ENCODE measurements at regions not wholly inside any gene's neighbourhood (a gene's known extent, or its start where the extent isn't known, plus 50 kb on each side); places are given as distances from the start of the nearest gene placed in this dataset.

DNA sequence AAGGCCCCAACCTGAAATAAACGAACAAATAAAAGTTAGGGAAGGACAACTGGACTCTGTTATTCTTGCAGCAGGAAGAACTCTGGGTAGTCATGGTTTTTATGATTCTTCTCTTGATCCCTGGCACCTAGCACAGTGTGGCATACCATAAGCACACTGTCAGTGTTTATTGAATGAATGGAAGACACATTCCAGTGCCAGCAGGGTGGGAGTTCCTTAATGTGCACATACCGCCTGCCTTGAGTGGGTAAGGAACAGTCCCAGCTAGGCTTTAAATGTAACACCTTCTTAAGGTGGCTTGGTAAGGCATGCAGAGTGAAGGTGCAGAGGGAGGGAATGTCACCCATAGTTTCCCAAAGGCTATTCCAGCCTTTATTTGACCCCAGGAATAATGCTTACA is 162.9 kb upstream of the CEP162 start:
- ChIA-PET POLR2A (no interaction called here), CTCF (interaction anchor here (0.6 kb wide), 1 partner anchor 1189 kb away, joined by 3 read pairs; no protein-coding TSS in a partner anchor)
- DNase-seq (ENCODE audit: extremely low spot score): no peak
- TF ChIP-seq FOXK2 (IDR thresholded peaks at IDR 0.05) (no peak), L3MBTL2 (conservative IDR thresholded peaks at IDR 0.05) (no peak), LEF1 (IDR thresholded peaks at IDR 0.05; ENCODE audit: borderline replicate concordance) (no peak), NFRKB (IDR thresholded peaks at IDR 0.05) (no peak), ARNT (IDR thresholded peaks at IDR 0.05) (no peak), HDGF (IDR thresholded peaks at IDR 0.05; ENCODE audit: borderline replicate concordance) (no peak), TARDBP (IDR thresholded peaks at IDR 0.05) (no peak), CTBP1 (IDR thresholded peaks at IDR 0.05; ENCODE audit: borderline replicate concordance) (no peak), SP1 (IDR thresholded peaks at IDR 0.05) (no peak), FOXA1 (IDR thresholded peaks at IDR 0.05) (no peak), BHLHE40 (IDR thresholded peaks at IDR 0.05; ENCODE audit: borderline replicate concordance) (no peak)

DNA sequence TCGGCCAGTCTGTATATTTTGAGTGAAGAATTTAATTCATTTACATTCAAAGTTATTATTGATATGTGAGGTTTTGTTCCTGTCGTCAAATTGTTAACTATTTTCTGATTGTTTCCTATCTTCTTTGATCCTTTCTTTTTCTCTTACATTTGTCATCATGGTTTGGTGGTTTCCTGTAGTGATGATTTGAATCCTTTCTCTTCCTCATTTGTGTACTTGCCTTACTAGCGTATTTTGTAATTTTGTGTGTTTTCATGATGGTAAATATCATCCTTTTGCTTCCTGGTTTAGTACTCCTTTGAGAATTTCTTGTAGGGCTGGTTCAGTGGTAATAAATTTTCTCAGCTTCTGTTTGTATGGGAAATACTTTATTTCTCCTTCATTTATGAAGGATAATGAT is 151.7 kb upstream of the CEP162 start:
- CTCF ChIA-PET: no interaction called here
- DNase-seq (ENCODE audit: extremely low spot score): no peak
- POLR2A ChIA-PET: no interaction called here
- TF ChIP-seq LEF1 (IDR thresholded peaks at IDR 0.05; ENCODE audit: borderline replicate concordance) (no peak), HDGF (IDR thresholded peaks at IDR 0.05; ENCODE audit: borderline replicate concordance) (no peak), BHLHE40 (IDR thresholded peaks at IDR 0.05; ENCODE audit: borderline replicate concordance) (no peak), L3MBTL2 (conservative IDR thresholded peaks at IDR 0.05) (no peak), ARNT (IDR thresholded peaks at IDR 0.05) (no peak), CTBP1 (IDR thresholded peaks at IDR 0.05; ENCODE audit: borderline replicate concordance) (no peak), SP1 (IDR thresholded peaks at IDR 0.05) (no peak), FOXK2 (IDR thresholded peaks at IDR 0.05) (no peak), FOXM1 (IDR thresholded peaks at IDR 0.05; ENCODE audit: borderline replicate concordance) (no peak), FOXA1 (IDR thresholded peaks at IDR 0.05) (no peak), TARDBP (IDR thresholded peaks at IDR 0.05) (no peak), NFRKB (IDR thresholded peaks at IDR 0.05) (no peak), ZNF384 (IDR thresholded peaks at IDR 0.05) (no peak), SUZ12 (IDR thresholded peaks at IDR 0.05) (no peak), ELF4 (IDR thresholded peaks at IDR 0.05) (no peak)
- TF ChIP-seq, protein P1, sequence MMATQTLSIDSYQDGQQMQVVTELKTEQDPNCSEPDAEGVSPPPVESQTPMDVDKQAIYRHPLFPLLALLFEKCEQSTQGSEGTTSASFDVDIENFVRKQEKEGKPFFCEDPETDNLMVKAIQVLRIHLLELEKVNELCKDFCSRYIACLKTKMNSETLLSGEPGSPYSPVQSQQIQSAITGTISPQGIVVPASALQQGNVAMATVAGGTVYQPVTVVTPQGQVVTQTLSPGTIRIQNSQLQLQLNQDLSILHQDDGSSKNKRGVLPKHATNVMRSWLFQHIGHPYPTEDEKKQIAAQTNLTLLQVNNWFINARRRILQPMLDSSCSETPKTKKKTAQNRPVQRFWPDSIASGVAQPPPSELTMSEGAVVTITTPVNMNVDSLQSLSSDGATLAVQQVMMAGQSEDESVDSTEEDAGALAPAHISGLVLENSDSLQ (IDR thresholded peaks at IDR 0.05): no peak

DNA sequence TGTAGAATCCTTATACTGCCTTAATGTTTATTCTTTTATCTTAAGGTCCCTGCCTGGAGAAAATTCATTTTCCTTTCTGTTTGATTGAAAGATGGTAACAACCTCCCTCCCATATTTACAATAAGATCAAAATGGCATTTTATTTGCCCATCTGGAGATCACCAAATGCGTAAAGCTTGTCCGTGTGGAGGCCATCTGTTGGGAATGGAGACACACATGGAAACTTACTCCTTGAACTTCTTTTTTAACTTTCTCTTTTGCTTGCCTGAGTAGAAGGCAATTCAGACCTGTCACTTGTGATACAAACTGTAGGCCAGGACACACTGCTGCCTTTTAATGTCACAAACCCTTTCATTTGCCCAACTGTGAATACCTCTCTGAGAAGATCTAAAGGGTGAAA is 144.8 kb upstream of the CEP162 start:
- POLR2A ChIA-PET: no interaction called here
- TF ChIP-seq ELF4 (IDR thresholded peaks at IDR 0.05) (no peak), ZNF384 (IDR thresholded peaks at IDR 0.05) (no peak), CTBP1 (IDR thresholded peaks at IDR 0.05; ENCODE audit: borderline replicate concordance) (no peak)
- DNase-seq (ENCODE audit: extremely low spot score): no peak
- CTCF ChIA-PET: interaction anchor here (0.6 kb wide), 1 partner anchor 565 kb away, joined by 4 read pairs; no protein-coding TSS in a partner anchor

DNA sequence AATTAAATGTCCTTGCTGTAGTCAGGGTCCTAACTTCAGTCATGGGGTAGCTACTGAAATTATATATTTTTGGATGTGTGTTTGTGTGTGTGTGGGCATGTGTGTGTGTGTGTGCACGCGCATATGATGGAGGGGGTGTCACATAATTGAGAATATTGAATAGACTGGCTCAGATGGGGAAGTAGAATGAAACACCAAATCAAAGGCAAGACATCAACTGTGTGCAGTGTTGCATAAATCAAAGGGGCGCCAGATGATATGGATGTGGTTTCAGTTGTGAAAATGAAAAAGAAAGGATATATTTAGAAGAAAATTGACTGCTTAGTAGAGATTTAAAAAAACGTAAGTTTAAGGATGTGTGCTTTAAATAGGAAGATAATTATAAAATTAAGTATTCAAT is 144.2 kb upstream of the CEP162 start:
- ChIA-PET CTCF (interaction anchor here (0.6 kb wide), 1 partner anchor 565 kb away, joined by 4 read pairs; no protein-coding TSS in a partner anchor), POLR2A (no interaction called here)
- no peak for DNase-seq (ENCODE audit: extremely low spot score)
- TF ChIP-seq ELF4 (IDR thresholded peaks at IDR 0.05): no peak
- no peak for TF ChIP-seq FOXK2 (IDR thresholded peaks at IDR 0.05)
- no peak for TF ChIP-seq L3MBTL2 (conservative IDR thresholded peaks at IDR 0.05)
- no peak for TF ChIP-seq ARNT (IDR thresholded peaks at IDR 0.05)
- no peak for TF ChIP-seq BHLHE40 (IDR thresholded peaks at IDR 0.05; ENCODE audit: borderline replicate concordance)
- no peak for TF ChIP-seq LEF1 (IDR thresholded peaks at IDR 0.05; ENCODE audit: borderline replicate concordance)
- TF ChIP-seq CTBP1 (IDR thresholded peaks at IDR 0.05; ENCODE audit: borderline replicate concordance): no peak
- no peak for TF ChIP-seq TARDBP (IDR thresholded peaks at IDR 0.05)
- no peak for TF ChIP-seq SUZ12 (IDR thresholded peaks at IDR 0.05)
- no peak for TF ChIP-seq ZNF384 (IDR thresholded peaks at IDR 0.05)
- TF ChIP-seq, protein P1 (IDR thresholded peaks at IDR 0.05): no peak
- TF ChIP-seq FOXA1 (IDR thresholded peaks at IDR 0.05): no peak
- TF ChIP-seq FOXM1 (IDR thresholded peaks at IDR 0.05; ENCODE audit: borderline replicate concordance): no peak
- TF ChIP-seq NFRKB (IDR thresholded peaks at IDR 0.05): no peak
- TF ChIP-seq SP1 (IDR thresholded peaks at IDR 0.05): no peak

DNA sequence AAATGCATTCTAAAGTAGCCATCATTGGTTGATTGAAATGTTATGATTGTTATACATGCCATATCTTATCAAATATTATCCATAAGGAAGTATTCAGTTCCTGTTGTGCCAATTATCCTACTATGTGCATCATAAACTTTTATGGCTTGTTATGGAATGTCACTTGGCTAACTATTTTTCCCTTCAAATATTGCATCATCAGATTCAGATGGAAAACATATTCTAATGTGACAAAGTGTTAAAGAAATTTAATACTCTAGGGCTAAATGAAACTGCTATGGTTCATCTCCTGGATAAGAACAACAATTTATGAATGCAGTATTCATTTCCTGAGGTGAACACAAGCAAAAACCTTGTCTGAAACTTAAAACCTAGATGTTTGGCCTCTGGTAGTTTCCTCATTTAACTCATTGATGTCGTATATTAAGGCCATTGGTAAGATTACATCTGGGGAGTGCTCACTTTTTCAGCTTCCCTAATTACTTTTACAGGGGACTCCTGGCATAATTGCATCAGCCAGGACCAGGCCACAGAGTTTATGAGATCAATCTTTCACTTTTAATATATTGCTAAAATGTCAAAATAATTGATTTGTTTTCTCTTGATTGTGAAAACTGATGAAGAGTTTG is 134.9 kb upstream of the CEP162 start:
- POLR2A ChIA-PET: interaction anchor here (0.8 kb wide), 1 partner anchor 49 kb away, joined by 3 read pairs; no protein-coding TSS in a partner anchor
- CTCF ChIA-PET: no interaction called here
- TF ChIP-seq, protein P1 (IDR thresholded peaks at IDR 0.05): no peak
- no peak for TF ChIP-seq BHLHE40 (IDR thresholded peaks at IDR 0.05; ENCODE audit: borderline replicate concordance)
- DNase-seq (ENCODE audit: extremely low spot score): no peak

DNA sequence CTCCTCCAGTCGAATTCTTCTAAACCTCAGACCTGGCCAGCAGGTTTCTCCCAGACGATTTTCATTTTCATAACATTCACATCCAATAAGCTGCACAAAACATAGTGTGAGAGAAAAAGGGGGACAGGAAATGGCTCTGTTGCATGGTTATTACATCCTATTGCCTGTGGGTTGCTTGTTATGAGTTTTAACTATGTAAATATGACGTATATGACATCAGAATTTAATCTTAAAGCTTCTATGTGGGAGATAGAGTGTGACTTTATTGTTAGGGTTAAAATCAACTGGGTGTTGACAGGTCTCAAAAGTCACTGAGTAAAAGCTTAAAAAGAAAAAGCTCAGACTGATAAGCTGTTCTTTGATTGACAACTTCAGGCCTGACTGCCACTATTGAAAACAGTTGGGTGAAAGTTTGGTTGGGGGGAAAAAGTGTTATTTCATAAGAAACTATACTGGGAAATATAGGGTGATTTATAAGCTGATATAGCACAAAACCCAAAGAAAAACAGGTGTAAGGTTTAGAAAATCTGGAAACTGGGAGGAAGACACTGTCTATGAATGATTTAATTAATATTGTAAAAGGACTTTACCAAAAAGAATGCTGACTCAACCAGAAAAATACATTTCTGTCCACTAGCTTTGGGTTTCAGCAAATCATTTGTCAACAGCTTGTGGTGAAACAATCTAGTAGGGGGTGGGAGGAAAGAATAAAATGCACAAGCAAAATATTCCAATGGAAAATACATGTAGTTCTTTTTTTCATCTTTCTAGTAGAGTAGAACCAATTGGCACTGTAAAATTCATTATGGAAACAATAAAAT is 134.1 kb upstream of the CEP162 start:
- no peak for DNase-seq (ENCODE audit: extremely low spot score)
- POLR2A ChIA-PET: interaction anchor here (0.8 kb wide), 1 partner anchor 49 kb away, joined by 3 read pairs; no protein-coding TSS in a partner anchor
- CTCF ChIA-PET: interaction anchor here (1.2 kb wide), 1 partner anchor 9 kb away, joined by 4 read pairs; no protein-coding TSS in a partner anchor
- TF ChIP-seq L3MBTL2 (conservative IDR thresholded peaks at IDR 0.05): no peak
- TF ChIP-seq LEF1 (IDR thresholded peaks at IDR 0.05; ENCODE audit: borderline replicate concordance): no peak
- no peak for TF ChIP-seq SUZ12 (IDR thresholded peaks at IDR 0.05)
- TF ChIP-seq FOXM1 (IDR thresholded peaks at IDR 0.05; ENCODE audit: borderline replicate concordance): no peak
- TF ChIP-seq, protein P1 (IDR thresholded peaks at IDR 0.05): no peak
- no peak for TF ChIP-seq FOXK2 (IDR thresholded peaks at IDR 0.05)
- no peak for TF ChIP-seq ZNF384 (IDR thresholded peaks at IDR 0.05)
- no peak for TF ChIP-seq TARDBP (IDR thresholded peaks at IDR 0.05)
- TF ChIP-seq FOXA1 (IDR thresholded peaks at IDR 0.05): no peak
- TF ChIP-seq SP1 (IDR thresholded peaks at IDR 0.05): no peak
- no peak for TF ChIP-seq ELF4 (IDR thresholded peaks at IDR 0.05)
- no peak for TF ChIP-seq BHLHE40 (IDR thresholded peaks at IDR 0.05; ENCODE audit: borderline replicate concordance)
- no peak for TF ChIP-seq NFRKB (IDR thresholded peaks at IDR 0.05)
- TF ChIP-seq CTBP1 (IDR thresholded peaks at IDR 0.05; ENCODE audit: borderline replicate concordance): no peak
- TF ChIP-seq HDGF (IDR thresholded peaks at IDR 0.05; ENCODE audit: borderline replicate concordance): no peak
- no peak for TF ChIP-seq ARNT (IDR thresholded peaks at IDR 0.05)

All from HEK293T (cell line).